Right forelimb (tissue), 1 donor: ENCODE measurements at regions not wholly inside any gene's neighbourhood (a gene's known extent, or its start where the extent isn't known, plus 50 kb on each side); places are given as distances from the start of the nearest gene placed in this dataset.
A peak's percentile ranks its signal among the peaks of the same experiment; 100 is the strongest.

ENCODE experiments used
- DNase-seq: peaks from one replicate; pipeline ENCODE4 v3.0.0-alpha.2; 2018

DNA sequence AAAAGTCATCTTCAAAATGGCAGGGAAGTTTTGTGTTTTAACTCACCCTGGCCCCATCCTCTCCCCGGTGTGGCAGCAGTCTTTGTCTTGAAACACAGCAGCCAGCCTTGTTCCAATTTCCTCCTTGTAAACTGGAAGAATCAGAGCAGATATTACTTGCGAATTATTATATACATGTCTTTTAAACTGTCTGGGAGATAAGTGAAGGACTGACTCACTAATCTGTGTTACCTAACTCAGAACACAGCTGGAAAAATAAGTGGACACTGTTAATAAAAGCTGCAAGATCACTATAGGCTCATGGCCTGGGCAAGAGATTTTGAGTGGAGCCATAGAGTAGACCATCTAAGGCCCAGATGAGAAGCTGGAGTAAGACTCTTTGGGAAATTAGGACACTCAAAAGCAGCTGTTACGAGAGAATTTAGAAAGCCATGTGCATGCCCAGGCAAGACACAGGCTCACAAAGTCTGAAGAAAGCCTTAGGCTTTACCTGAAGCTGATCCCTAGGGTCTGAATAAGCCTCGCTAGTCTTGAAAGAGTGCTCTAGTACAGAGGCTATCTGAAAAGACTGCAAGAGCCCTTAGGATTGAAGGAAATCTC is 233.0 kb upstream of the RAB4A start:
- DNase-seq, result no peak

DNA sequence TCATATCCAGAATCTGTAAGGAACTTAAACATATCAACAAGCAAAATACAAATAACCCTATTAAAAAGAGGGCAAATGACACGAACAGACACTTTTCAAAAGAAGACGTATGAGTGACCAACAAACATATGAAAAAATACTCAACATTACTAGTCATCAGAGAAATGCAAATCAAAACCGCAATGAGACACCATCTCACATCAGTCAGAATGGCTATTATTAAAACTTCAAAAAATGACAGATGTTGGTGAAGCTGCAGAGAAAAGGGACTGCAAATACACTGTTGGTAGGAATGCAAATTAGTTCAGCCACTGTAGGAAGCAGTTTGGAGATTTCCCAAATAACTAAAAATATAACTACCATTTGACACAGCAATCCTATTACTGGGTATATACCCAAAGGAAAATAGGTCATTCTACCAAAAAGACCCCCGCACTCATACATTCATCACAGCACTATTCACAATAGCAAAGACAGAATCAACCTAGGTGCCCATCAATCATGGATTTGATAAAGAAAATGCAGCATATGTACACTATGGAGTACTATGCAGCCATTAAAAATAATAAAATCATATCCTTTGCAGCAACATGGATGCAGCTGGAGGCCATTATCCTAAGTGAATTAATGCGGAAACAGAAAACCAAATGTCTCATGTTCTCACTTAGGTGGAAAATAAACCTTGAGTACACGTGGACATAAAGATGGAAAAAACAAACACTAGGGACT is 230.1 kb upstream of the RAB4A start:
- DNase-seq, result no peak

DNA sequence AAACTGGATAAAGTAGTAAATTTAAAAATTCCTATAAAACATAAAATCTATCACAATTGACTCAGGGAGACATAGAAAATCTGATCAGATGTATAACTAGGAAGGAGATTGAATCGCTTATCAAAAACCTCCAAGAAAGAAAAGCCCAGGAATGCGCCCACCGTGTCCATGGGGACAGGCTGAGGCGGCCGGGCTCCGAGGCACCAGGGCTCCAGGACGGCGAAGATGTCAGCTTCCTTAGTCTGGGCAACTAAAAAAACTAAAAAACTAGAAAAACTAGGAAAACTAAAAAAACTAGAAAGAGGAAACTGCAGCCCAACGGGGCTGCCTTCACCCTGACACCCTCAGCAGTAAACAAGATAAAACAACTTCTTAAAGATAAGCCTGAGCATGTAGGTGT is 229.0 kb upstream of the RAB4A start:
- DNase-seq, result peak; percentile 7

DNA sequence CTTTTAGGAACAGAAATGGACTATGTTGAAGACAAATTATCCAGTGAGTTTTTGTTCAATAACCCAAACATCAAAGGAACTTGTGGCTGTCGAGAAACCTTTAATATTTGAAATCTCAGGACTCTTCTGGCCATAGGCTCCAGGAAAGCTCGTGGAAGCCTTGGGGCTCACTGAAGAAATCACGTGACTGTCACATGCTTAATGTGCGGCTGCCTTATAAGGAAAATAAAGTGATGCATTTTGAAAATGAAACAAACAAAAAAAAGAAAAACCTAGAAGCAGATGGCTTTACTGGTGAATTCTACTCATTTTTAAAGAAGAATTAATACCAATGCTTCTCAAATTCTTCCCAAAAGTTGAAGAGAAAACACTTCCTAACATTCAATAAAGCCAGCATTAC is 228.4 kb upstream of the RAB4A start:
- no peak for DNase-seq

DNA sequence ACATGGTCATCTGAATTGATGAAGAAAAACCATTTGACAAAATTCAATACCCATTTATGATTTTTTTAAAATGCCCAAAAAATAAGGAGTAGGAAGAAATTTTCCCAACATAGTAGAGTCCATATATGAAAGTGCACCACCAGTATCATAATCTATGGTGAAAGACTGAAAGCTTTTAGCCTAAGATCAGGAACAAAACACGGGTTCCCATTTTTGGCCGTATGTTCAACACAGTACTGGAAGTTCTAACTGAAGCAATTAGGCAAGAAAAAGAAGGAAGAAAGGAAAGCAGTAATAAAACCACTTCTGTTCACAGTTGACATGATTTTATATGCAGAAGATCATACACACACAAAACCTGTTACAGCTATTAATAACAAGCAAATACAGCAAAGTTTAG is 227.8 kb upstream of the RAB4A start:
- no peak for DNase-seq

DNA sequence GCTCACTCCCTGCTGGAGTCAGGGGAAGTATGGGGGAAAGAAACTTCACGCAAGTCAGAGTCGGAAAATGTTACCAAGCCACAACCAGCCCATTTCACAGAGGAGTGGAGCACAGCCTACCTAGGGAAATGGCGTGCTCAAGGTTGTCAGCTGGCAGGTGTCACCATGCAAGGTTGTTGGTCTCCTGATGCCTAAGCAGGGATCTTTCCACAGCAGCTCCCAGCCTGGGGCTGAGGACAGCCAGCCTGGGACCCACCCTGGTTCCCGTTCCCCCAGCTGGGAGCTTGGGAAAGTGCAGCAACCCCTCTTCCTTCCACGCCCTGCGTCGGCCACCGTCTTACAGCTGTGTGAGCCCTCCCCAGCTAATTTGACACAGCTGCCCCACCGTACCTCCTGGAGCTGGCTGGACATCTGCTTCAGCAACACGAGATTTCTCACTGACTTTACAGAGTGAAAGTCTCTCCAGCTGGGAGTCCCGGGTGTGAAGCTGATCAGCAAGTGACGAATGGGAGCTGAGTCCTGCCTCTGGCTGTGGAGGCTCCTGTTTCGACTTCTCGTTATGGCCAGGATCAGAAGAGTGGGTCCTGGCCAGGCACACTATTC is 224.6 kb upstream of the RAB4A start:
- peak; percentile 45 for DNase-seq

DNA sequence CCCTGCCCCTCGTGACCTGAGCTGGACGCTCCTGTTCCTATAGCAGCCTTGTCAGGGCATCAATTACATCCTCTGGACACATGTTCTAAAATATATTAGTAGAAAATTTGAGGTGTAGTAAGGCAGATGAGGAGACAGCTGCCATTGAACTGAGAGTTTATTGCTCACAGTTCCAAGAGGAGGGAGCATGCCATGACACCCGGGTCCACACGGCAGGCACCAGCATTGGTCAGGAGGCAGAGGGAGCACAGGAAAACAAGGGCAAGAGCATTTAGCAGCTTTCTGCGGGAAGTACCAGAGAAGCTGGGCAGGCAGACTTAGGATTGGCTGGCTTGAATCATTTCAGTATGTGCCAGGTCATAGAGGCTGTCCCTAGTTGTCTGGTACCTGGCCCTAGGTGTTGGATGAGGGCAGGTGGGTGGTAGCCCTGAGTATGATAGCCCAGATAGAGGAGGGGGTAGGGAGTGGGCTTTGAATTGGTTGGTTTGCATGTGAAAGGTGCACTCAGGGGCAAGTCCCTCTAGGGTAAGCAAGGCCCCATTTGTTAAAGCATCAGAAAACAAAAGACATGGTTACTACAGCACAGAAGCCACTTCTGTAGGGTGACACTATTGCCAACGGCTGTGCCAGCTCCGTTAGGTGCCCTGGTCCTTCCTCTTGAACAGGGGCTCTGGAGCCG is 223.6 kb upstream of the RAB4A start:
- DNase-seq, result peak; percentile 13

DNA sequence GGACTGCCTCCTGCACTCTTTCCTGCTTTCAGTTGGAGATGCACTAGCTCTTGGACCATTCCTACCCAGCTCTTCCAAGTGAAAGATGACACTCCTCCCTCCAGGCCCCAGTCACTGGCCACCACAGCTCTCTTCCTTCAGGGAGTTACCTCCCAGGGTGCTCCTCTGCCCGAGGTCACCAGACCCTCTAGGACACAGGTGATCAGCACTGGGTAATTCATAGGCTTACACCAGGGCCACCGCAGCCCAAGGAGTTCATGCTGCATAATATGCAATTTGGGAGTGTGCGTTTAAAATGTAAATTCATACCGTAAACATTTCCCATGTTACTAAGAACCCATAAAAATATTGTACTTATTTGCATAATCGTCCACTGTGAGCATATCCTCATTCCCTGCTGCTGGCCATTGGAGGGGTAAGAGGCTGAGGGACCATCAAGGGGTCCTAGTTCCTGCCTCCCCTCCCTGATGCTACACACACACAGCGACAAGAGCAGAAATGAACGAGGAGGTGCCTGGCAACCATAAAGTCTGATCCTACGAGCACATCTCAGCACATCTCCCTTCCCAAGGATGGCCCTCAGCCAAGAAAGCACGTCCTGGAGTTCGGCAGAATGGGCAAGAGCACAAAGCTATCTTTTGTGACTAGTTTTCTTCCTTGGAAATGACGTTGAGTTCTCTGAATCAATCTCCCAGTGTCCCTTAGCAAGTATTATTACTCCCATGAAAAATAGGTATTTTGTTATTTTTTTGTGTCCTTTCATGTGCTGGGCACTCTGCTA is 222.9 kb upstream of the RAB4A start:
- DNase-seq, result peak; percentile 41

DNA sequence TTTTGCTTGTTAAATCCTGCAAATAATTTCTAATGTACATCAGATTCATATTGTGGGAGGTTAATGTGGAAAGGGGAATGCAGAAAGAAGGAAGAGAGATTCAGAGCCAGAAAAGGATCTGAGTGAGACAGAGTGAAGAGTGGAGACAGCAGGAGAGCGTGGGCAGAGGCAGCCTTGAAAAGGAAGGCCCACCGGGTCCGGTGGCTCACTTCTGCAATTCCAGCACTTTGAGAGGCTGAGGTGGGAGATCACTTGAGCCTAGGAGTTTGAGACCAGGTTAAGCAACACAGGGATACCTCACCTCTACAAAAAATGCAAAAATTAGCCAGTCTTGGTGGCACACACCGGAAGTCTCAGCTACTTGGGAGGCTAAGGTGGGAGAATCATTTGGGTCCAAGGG is 222.0 kb upstream of the RAB4A start:
- DNase-seq, result peak; percentile 3

DNA sequence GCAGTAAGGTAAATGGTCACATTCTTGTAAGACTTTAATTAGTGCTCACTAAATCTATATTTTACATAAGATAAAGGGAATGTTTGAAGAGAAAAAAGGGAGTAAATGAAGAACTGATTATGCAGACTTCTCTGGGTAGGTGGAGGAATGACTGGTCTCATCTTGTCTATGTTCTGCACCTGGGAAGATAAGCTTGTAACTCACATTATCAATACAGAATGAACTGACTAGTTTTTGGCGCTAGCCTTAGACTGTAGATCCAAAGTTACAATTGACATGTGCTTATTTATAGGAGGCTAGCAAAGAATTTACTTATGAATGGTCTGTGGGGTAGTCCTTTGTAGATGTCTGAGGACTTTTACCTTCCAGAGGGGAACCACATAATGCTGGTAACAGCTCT is 214.9 kb upstream of the RAB4A start:
- DNase-seq, result no peak

DNA sequence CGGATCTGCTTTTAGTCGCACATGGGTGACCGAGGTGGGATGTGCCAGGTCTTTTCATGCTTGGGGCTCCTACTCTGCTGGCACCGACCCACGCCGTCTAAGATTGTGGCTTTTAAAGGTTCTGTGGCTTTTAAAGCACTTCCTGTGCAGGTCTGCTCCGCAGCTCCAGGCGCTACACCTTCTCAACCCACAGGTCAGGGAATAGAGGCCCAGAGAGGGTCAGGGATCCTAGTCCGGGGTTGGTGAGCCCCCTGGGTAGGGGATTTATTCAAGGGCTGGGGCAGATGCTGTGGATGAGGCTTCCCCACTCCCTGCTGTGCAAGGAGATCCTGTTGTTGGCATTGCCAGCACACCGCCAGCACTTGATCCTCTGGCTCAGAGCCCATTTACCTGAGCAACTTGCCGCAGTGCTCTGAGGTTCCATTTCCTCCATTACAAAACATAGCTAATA is 212.8 kb upstream of the RAB4A start:
- no peak for DNase-seq

DNA sequence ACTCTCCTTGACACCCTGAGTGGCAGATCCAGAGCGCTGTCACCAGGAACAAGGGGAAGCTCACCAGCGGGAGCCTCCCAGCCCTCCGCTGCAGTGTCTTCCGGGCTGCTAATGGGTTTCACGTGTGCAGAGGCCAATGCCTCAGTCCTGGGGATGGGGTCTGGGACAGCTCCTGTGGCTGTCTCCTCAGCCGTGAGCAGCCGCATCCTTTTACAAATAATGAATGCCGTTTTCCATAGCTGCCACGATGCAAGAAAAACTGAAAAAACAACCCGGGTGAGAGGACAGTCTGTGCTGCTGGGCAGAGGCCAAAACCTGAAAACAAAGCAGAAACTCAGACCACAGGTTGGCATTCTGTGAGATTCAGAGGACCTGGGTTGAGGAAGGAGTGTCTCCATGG is 212.2 kb upstream of the RAB4A start:
- no peak for DNase-seq

DNA sequence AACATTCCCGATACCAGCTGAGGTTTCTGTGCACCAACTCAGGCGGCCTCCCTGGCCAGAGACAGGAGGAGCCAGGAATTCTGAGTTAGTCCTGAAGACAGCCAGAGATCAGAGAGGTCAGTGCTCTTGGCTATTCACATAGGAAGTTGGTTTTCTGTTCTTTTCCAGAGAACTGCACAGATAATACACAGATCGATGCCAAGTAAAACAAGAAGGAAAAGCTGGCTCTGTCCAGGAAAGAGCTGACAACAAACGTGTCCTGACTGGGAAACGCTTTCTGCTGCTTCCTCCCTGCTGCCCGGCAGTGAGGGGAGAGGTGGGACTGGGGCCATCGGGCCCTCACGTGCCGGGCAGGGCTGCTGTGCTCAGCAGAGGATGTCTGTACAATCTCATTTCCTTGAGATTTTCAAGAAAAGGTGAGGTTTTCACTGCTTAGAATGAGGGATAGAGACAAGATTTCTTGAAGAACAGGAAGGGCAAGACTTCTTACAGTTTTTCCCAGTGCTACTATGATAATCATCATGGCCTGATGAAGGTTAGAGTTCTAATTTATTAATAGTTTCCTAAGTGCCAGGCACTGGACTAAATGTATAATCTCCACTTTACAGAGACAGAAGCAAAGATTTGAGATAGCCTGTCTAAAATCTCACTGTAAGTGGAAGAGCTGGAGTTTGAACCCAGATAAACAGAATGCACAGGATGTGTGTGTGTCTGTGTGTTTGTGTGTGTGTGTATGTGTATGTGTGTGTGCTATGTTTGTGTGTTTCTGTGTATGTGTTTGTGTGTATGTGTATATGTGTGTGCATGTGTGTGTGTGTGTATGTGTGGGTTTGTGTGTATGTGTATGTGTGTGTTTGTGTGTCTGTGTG is 211.0 kb upstream of the RAB4A start:
- peak; percentile 57 for DNase-seq

DNA sequence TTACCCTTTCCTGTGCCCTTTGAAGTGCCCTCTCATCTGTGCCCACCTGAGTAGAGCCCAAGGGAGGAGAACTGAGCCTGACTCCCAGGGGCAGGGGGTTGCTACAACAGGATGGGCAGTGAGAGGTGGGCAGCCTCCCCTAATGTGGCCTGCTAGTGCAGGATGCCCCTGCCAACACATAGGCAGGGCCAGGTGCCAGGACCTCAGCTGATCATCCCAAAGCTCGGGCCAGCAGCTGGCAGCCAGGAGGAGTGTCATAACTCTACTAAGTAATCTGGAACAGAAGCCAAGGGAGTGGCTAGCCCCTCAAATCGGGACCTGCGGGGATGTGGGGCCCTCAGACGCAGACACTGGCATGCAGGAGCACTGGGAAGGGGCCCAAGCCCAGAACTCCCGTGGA is 208.8 kb upstream of the RAB4A start:
- no peak for DNase-seq

DNA sequence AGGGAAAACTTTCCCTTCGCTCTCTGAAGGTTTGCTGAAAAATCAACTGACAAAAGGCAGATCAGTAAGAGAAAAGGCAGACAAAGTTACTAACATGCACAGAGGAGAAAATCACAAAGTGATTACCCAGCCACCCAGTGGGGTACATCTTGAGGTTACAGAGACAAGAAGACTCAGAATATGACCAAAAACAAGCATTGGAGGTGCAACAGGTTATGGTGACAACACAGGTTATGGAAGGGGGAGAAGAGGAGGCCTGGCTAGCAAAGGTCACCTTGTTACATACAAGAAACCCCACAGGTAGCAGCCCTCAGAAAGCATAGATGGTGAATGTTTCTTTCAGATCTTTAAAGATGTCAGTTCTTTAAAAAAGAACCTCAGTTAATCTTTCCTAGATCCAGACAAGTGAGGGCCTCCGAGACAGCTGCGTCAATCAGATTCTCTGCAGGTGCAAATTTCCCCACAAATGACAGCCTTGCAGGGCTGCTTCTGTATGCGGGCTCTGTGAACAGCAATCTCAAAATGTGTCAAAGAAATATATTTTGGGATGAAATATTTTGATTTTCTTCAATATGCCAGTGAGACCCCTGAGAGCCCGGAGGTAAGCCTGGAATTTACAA is 207.6 kb upstream of the RAB4A start:
- no peak for DNase-seq

DNA sequence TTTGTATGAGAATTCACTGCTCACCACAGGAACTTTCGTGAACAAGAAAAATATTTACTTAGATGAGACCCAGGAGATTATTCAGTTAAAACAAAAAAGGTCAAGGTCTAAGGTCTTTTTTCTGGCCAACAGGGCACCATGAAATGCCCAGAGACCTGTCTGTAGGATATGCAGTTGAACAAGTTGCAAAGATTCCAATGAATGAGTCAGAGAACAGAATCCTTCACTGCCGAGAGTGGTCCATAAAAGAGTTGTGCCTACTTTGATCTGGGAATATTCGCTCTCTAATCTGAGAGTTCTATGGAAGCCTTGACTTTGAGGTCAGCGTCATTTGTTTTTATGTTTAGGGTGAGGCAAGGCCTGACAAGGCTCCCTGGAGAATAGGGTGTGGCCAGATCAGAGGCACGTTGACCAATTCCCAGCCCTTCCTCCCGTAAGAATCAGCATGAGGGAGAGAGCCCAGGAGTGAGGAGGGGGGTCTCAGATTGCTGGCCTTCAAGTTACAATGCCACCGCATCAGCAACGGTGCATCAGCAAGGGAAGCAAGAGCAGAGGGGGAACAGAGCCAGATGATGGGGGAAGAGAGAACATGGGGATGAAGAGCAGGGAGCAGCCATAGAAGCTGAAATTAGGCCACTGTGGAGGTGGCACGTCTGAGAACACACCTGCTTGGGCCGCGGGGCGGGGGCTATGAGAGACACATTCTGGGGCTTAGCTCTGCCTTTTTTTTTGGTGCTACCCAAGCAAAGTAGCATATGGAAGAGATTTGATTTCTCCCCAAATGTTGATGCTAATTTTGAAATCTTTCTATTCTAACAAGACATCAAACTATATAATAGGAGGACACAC is 206.4 kb upstream of the RAB4A start:
- DNase-seq, result no peak

DNA sequence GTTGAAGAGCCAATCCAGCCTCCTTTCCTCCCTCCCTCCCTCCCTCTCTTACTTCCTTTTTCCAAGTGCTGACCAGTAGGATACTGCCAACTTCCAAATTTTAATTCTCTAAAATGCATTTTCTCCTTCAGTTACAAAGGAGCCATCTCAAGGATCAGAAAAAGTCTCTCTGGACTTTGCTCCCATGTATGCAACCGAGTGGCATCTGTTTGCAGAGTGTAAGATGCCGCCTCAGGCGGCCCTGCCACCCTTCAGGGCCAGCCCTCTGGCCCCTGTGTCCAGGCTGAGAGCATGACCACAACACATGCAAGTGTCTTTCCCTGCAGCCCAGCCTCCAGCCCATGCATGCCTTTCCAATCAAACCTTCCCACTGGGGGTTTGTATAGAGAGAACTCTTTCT is 205.3 kb upstream of the RAB4A start:
- no peak for DNase-seq

DNA sequence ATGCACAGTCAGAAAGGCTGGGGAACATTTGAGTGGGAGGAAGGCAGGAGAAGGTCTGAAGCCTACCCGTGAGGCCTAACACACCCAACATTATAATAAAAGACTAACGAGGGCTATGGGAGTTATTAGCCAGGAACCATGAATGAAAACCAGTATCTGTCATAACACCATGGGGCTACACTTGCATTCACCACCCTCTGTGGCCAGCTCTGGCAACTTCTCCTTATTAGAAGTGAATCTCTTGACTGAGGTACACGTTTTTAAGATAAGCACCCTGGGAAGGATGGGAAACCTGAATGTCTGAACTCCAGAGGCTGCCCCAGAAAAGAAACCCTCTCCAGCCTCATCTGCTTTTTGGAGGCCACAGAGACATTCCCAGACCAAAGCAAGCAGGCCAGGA is 204.3 kb upstream of the RAB4A start:
- no peak for DNase-seq

DNA sequence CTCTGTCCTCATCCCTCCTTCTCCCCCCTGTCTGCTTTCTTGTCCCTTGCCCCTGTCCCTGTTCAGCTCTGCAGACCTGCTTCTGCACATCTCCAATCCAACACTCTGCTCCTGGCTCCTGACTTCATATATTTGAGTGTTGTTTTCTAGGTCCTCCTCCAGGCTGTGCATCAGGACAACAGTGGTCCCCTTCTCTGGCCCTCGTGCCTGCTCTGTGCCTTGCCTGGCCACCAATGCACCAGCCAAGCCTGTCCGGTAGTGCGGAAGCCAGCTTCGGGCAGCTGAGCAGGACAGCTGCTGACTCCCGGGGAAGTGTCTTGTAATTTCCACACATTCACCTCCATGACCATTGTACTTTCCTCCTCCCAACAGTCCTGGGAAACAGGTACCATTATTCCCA is 203.4 kb upstream of the RAB4A start:
- no peak for DNase-seq

DNA sequence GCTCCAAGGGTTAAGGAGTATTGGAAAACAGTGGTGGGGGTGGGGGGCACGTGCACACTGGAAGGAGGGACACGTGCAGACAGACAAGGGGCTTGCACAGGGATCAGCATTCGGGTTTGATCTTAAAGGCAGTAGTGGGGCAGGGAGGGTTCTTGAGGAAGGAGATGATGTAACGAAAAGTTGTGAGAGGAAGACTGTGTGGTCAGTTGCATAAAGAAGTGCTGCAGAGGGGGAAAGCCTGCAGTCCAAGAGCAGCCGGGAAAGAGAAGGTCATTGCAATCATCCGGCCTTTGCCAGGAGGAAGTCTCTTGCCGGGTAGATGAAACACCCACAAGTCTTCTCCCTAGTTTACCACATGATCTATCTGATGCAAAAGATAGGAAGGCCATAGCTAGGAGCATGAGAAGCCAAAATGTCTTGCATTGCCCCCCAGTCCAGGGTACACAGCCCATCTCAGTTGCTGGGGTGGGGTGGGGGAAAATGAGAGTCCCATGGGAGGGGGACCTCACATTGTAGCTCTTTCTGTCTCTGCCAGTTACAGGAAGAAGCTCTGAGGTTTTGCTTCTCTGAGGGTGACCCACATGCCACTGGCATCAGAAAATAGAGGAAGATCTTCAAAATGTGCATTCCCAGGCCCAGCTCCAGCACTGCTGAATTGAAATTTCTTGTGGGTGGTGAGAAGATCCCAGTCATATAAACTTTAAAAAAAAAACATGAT is 202.5 kb upstream of the RAB4A start:
- no peak for DNase-seq
